Keratinocyte (primary cell): ENCODE measurements at regions not wholly inside any gene's neighbourhood (a gene's known extent, or its start where the extent isn't known, plus 50 kb on each side); places are given as distances from the start of the nearest gene placed in this dataset.

ENCODE experiments used
- CTCF ChIP-seq, 3 experiments: IDR thresholded peaks in 1 of 3; conservative IDR thresholded peaks in 1 of 3; optimal IDR thresholded peaks in 1 of 3; 2 replicates in 2 of 3; 3 replicates in 1 of 3; pipeline versions ENCODE3 to v1.5.1; 2011; ENCODE audit warnings: low read length in 3 of 3, mild to moderate bottlenecking in 3 of 3, moderate library complexity in 2 of 3, control low read depth in 1 of 3, inconsistent platforms in 1 of 3; ENCODE audit not compliant: insufficient read depth in 2 of 3; ENCODE audit errors: extremely low read depth in 1 of 3
- EZH2 ChIP-seq: IDR thresholded peaks from one replicate; pipeline ENCODE4 v1.6.1; 2012; ENCODE audit warnings: inconsistent platforms, mild to moderate bottlenecking, low read length, moderate library complexity

- no peak for TF ChIP-seq CTCF (optimal IDR thresholded peaks at IDR 0.05 in 1 of 3, IDR thresholded peaks at IDR 0.05 in 1 of 3, conservative IDR thresholded peaks at IDR 0.05 in 1 of 3; ENCODE audit: extremely low read depth in 1 of 3, insufficient read depth in 2 of 3, low read length in 3 of 3)
- no peak for TF ChIP-seq EZH2
Measured at GRCh38 chr15:37181339-37181738, 81.0 kb upstream of the MEIS2 start.
